Stimulated activated CD8-positive, alpha-beta memory T cell treated with anti-CD3 and anti-CD28 coated beads, Interleukin-4, amount 100 ng/mL, for 4 hours (primary cell): ENCODE measurements at regions not wholly inside any gene's neighbourhood (a gene's known extent, or its start where the extent isn't known, plus 50 kb on each side); places are given as distances from the start of the nearest gene placed in this dataset.
"Not testable (repeated sequence)": the region's sequence is repeated elsewhere in the genome, so short reads cannot be mapped to it uniquely, and the experiment has no call there.

Experiments used
- DNase-seq, 2 donors: peaks; one replicate each; pipeline ENCODE4 v3.0.0-alpha.2; 2020; ENCODE audit warnings: low read depth in 2 of 2, low spot score in 1 of 2

DNA sequence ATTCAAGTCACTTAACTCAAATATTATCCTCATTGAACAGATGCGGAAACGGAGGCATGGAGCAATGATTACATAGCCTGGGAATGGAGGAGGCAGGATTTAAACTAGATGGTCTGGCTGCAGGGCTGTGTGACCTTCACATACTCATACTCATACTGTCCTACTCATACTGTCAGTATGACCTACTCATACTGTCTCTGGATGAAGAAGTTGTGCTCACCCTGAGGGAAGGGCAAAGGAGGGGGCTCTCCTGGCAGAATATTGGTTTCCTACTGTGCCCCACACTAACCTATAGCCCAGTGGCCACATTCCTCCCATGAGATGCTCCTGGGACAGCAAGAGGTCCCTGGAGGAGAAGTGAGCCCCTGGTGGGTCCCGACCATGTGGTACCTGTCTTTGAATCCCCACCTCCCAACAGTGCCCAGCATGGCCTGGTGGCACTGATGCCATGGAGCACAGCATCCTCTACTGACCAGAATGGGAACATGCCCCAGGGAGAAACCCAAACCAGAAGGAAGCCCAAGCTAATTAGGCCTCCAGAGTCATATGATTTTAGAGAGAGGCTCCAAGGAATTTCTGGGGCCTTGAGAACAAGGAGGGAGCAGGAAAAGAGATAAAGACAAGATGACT is 197.3 kb upstream of the SDK2 start:
- DNase-seq: no peak

DNA sequence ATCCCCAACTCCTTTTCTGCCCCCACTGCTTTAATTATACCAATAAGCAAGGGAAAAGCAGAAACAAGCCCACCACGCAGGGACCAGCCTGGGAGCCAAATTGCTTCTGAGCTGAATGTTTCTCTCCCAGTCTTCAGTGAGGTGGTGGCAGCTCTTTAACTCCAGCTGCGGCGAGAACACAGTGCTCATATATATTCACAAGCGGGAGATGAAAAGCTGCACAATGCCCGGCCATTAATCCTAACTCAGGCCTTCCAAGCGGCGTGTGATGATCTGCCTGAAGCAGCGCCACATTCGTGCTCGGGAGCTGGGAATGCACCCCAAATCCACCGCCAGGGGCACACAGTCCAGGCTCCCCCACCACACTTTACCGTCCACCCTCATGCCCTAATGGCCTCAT is 203.7 kb upstream of the SDK2 start:
- DNase-seq: no peak

DNA sequence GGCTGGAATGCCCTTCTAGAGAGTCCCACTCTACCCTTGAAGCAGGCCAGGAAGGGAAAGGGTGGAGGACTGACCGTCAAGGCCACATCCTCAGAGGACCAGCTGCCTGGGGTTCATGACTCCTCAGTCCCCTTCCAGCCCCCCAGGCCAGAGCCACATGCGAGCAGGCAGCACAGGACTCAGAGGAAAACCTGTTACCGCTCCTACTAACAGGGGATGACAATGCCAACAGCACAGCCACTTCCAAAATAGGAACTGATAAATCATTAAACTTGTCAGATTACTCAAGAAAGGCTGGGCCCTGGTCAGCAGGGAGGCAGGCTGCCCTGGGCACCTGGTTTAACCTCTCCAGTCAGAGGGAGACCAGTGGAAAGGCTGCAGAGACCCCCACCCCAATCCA is 206.2 kb upstream of the SDK2 start:
- DNase-seq: no peak

DNA sequence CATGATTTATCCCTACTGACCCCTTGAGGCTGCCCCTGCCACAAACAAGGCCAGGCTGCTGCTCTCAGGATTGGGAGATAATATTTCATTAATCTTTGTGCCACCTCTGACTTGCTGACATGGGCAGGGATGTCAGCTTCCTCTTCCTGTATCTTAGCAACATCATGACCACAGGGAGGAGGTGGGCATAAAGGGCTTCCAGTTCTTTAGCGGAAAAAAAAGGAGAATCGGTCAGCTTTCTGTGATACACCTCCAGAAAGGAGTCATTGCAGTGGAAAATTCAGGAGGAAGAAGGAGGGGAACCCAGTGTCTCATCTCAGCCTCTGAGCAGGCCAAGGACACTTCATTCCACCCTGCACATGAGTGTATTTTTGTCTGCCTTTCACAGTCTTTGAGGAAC is 206.8 kb upstream of the SDK2 start:
- DNase-seq: no peak

DNA sequence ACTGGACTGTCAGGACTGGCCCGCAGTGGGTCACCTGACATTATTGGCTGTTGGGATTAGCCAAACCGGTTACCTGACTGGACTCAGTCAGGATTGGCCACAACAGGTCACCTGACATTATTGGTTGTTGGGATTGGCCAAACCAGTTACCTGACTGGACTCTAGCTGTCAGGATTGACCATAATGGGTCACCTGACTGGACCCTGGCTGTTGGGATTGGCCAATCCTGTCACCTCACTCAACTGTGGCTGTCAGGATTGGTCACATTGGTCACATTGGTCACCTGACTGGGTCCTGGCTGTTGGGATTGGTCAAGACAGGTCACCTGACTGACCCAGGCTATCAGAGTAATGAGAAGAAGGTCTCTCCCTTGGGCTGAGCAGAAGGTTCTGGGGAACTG is 207.7 kb upstream of the SDK2 start:
- DNase-seq: no peak

DNA sequence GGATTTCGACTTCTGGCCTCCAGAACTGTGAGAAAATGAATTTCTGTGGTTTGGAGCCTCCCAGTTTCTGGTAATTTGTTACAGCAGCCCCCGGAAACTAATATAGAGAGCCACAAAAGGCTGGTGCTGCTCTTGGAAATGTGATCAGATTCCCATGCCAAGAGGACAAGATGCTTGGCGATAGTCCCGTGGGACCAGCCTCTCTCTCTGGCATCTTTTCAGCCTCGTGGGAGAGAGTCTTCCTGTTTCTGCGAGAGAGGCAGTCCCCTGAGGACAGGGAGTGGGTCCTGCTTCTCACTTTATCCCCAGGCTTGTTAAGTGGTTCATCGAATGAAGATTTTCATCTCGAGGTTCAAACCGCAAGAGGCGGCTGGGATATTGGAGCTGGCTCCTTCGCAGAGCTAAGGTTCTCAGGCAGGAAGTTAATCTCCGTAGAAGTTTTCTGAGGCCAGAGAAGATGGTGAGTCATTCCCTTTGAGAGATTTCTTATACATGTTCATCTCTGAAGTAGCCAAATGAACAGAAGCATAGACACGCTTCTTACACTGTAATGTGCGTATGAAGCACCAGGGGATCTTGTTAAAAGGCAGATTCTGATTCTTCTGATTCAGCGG is 211.6 kb upstream of the SDK2 start:
- DNase-seq: no peak

DNA sequence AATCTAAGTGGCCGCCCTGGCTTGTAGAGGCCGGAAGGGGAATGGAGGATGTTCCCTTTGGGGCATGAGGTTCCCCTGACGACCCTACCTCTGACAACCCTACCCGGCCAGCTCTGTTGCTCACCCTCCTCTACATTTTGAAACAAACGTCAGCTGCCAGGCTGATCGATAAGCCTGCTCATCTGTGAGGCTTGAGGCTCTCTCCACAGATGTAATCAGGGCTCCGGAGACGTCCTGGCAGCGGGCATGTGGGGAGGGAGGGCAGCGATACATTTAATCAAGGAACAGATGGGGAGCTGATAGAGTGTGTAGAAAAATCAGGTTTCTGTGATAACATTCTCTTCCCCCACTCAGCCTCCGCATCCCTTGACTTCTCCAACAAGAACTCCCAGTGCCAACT is 212.3 kb upstream of the SDK2 start:
- DNase-seq: no peak

DNA sequence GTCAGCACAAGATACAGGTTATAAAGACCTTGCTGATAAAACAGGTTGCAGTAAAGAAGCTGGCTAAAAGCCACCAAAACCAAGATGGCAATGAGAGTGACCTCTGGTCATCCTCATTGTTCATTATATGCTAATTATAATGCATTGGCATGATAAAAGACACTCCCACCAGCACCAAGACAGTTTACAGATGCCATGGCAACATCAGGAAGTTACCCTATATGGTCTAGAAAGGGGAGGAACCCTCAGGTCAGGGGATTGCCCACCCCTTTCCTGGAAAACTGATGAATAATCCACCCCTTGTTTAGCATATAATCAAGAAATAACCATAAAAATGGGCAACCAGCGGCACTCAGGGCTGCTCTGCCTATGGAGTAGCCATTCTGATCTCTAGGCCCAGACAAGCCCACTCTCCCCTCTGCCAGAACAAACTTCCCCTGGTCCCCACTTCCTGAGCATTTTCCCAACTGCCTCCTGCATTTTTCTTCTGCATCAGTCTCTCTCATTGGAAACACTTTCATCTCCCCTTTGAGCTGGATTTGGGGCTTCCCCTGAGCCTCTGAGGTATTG is 215.3 kb upstream of the SDK2 start:
- not testable (repeated sequence) for DNase-seq

DNA sequence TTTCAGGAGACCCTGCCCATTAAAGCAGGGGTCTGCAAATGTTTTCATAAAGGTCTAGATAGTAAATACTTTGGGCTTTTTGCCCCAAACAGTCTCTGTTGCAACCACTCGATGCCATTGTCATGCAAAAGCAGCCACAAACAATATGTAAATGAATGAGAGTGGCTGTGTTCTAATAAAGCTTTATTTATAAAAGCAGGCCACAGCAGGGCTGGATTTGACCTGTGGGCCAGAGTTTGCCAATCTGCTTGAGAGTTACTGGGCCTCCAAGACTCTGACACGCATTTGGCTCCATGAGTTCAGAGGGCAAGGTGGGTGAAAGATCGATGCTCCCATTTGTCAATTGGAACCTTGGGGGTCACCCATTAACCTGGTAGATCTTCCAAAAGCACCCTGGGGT is 217.3 kb upstream of the SDK2 start:
- DNase-seq: no peak

DNA sequence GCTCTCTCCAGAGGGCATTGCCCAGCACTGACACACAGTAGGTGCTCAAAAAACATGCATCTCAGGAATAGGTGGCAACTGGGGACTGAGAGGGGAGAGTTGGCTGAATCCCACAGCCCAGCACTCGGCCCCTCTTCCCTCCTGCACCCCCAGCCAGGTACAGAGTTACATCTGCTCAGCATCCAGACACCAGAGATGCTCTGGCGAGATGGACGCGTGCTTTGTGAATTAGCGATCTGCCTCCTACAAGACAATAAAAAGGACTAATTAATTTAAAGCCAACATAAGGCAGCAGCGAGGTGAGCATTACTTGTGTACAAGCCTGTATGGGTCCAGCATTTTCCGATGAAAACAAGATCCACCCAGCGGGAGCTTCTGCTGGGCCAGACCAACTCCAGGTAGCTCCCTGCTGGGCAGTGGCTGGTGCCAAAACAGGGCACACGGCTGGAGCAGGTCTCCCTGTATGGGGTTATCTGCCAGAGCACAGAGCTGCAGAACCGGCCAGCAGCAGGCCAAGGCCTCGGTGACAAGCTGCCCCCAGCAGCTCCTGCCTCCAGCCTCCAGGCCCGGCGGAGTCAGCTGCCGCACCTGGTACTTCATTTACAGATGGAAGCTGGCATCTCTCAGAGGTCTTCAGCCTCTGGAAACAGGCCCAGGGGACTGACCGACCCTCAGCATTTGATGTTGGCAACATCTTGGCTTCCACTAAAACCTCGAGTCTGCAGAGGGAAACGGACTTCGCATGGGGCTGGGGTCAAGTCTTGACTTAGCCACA is 219.7 kb upstream of the SDK2 start:
- DNase-seq: no peak

DNA sequence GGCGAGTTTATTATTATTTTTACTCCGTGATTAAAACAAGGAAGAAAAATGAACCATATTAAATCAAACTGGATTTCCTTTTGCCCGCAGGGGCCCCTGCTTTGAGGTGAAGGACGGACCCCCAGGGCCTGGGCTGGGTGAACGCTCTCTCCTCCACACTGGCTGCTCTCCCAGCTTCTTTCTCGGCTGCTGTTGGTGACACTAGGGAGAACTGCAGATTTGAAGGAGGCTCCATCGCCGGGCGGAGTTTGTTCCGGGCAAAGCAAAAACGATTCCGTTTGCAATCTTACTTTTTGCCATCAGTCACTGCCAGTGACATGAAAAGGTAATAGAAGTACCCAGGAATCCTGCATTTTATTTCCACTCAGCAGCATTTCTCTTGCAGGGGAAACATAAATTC is 221.6 kb upstream of the SDK2 start:
- no peak for DNase-seq

DNA sequence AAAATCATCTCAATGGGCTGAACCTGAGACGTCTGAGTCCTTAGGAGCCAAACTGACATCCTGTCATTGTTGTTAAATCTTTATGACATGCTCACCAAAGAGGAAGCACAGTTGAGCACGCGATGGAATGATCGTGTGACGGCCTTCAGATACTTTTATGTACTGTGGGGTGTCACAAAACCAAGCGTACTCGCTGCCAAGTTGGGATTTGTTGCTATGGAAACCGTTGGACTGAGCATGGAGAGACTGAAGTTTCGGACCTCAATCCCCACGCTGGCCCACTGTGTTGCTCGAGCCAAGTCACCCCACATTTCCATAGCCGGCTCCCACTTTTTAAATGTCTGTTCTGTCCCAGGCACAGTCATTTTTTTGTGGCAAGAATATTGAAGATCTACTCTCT is 222.8 kb upstream of the SDK2 start:
- DNase-seq: no peak

DNA sequence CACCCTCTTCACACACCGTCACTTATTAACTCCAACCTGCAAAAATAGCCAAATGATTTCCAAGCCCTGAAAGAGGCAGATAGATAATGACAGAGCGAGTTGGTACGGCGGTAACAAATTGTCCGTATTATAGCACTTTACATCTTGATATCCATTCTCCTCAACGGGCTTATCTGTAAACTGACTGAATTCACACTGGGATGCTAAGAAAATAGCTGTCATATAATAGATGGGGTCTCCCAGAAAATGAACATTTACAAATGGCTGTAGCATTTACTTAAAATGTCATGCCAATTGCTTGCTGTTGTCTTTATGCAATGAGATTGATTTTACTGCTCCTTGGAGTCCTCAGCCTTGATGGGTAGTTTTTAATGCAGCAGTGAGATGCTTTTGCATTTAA is 225.8 kb upstream of the SDK2 start:
- no peak for DNase-seq

DNA sequence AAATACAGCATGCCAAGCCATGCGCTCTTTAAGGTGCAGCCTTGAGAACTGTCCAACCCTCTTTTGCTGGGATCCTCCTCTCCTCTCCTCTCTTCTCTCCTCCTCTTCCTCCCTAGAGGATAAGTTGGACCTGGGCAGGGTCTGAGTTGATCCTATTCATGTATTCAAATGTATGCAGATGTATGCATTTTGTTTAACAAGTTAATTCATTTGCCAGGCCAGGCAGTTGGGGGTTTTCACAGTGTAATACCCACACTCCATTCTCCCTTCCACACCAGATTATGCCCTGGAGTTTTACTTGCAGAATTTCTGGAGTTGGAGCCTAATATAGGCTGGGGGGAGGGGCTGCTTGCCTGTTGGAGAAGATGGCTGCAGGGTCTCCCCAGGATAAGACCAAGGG is 226.2 kb upstream of the SDK2 start:
- DNase-seq: no peak

DNA sequence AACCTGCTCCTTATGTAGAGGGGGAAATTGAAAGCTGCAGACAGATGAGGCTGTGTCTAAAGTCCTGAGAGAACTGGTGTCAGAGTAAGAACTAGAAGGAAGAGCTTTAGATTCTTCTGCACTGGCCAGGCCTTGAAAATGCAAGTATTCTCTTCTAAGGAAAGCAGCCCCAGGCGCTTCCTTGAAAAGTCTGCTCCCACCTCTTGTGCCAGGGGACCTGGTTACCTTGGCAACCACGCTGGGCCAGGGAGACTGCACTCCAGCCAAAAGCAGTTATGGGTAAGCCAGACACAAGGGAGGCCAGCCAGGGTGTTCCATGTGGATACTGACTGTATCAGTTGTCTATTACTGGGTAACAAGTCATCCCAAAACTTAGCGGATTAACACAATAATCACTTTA is 228.6 kb upstream of the SDK2 start:
- no peak for DNase-seq

DNA sequence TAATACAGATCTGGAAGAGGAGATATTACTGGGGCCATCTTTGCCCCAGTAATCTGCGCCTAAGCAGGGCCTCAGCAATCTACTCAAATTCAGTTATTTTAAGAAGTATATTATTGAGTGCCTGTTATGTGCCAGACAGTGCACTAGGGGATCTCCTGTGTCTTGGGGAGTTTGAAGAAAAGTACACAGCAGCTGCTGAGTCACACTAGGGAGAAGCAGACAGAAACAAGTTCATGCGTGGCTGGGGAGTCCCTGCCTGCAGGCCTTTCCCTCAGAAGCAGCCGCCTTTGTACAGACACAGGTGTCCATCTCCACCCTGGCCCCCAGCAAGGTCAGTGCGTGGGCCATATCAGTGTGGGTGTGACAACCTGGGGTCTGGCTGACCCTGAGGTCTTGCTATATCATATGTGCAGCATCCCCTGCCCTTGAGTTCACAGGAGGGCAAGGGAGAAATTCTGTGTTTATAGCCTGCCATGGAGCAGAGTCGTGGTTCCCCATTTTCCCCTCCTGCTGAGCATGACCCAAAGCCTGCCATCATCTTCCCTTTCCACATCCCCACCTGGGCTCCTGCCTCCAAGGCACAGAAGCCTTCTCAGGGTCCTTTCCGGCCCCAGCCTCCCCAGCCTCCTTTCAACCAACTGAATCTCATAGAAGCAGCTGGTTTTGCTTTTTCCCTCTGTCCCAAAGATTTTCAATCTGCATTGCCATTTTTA is 229.9 kb upstream of the SDK2 start:
- no peak for DNase-seq

DNA sequence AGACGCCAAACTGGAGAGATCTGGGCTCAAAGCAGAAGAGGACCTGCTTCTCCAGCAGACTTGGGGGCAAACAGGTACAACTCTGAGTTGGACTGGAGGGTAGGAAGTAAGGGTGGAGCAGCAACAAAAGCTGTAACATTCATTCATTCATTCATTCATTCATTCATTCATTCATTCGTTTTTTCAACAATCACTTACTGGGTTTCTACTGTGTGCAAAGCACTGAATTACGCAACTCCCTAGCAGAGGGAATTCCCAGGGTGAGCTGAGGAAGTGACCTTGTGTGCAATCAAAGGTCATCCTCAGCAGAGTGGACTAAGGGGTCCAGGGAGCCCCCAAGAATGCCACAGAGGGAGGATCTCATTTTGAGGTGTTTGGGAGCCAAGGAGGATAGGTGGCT is 231.1 kb upstream of the SDK2 start:
- DNase-seq: no peak

DNA sequence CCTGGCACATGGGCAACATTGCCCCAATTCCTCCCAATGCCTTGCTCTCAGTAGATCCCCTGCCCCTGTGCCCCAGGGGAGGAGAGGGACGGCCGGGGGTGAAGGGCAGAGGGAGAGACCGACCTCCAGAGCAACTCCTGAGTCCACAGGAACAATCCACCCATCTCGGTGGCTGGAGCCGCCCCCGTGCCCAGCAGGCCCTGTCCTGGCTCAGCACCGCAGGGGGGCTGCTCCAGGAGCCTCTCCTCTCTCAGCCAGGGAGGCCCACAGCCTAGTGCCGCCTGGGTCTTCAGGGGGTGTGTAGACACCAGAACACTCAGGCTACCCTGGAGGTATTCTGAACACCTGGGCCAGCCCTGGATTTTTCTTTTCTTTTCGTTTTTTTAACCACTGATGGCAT is 233.7 kb upstream of the SDK2 start:
- no peak for DNase-seq

DNA sequence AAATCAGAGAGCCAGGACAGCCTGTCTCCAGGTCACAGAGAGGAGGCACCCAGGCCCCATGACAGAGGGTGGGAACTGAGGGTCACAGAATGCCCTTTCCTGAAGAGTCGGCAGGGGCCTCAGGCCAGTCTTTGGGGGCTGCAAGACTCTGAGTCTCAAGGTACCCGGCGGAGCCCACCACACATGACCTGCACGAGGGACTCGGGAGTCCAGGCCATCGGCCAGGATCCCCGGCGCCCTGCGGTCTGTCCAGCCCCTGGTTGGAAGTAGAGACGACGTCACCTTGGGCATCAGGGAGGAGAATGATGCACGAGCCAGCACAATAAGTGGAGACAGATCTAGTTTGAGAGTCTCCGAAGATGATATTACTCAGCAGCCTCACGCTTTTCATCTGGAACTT is 234.7 kb upstream of the SDK2 start:
- DNase-seq: no peak

DNA sequence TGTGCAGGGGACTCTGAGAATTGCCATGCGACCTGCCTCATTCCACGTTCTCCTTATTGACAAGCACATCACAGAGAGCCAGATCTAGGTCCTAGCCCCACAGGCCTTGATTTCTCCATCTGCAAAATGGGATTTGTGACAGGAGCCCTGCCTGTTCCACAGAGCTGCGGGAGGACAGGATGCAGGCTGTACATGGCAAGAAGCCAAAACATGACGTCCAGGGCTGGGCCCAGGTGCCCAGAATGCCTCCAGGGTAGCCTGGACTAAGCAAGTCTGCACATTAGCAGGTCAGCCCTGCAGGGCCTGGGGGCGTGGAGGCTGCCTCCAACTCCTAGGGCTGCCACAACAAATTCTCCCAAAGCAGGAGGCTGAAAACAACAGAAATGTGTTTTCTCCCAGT is 235.7 kb upstream of the SDK2 start:
- no peak for DNase-seq

DNA sequence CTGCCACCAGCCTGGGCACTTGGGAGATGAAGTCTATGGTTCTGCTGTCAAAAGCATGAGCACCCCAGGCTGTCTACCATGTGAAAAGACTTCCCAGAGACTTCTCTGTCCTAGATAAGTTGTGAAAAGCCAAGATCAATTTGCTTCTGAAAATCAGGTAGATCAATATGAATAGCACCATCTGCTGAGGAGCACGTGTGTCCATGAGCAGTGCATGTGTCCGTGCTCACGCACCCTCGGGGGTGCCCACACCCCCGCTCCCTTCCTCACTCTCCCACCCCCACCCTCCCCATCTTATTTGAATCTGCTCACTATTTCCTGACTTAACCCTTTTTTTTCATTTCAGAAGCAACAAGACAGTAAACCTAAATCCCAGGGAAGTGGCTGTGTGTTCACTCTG is 238.3 kb upstream of the SDK2 start:
- no peak for DNase-seq

DNA sequence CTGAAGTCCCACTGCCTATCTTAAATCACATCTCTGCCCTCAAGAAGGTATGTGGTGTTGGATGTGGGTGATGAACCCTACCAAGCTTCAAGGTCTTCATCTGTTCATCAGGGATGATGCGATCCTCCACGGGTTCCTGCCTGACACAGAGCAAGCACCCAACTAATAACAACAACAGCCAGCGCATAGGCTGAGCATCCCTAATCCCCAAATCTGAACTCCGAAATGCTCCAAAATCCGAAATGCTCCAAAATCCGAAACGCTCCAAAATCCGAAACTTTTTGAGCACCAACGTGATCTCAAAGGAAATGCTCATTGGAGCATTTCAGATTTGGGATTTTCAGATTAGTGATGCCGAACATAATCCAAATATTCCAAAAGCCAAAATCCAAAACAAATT is 238.9 kb upstream of the SDK2 start:
- no peak for DNase-seq
